ENCODE measurements at regions not wholly inside any gene's neighbourhood (a gene's known extent, or its start where the extent isn't known, plus 50 kb on each side); places are given as distances from the start of the nearest gene placed in this dataset.

DNA sequence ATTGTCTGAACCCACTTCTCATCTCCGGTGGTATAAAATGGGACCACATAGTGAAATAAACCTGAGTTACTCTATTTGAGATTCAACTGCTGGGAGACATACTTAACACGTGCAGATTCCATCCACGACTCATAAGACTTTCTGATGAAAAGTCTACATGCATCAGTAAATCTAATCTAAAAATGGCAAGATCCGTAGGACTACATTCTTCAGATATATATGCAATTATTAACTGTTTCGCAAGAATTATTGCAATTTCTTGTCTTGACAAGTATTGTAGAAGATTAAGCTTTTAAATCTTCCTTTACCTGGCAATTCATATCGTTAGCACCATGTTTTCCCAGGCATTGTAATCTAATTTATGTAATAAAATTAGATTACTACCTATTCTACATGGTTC lies 718.7 kb upstream of the CBLB start:
- H3K27me3 ChIP-seq (ENCODE audit: insufficient read depth, poor library complexity, severe bottlenecking): no peaks in the 10 kb centered on the region
- H3K4me3 ChIP-seq (replicated peaks; ENCODE audit: insufficient read depth, low read length): no peak overlapping the region
- DNase-seq (ENCODE audit: low read depth in 1 of 2, low spot score in 1 of 2): no peak
- TF ChIP-seq POLR2AphosphoS5 (IDR thresholded peaks at IDR 0.05; ENCODE audit: low read depth): no peak
- TF ChIP-seq, protein P1, sequence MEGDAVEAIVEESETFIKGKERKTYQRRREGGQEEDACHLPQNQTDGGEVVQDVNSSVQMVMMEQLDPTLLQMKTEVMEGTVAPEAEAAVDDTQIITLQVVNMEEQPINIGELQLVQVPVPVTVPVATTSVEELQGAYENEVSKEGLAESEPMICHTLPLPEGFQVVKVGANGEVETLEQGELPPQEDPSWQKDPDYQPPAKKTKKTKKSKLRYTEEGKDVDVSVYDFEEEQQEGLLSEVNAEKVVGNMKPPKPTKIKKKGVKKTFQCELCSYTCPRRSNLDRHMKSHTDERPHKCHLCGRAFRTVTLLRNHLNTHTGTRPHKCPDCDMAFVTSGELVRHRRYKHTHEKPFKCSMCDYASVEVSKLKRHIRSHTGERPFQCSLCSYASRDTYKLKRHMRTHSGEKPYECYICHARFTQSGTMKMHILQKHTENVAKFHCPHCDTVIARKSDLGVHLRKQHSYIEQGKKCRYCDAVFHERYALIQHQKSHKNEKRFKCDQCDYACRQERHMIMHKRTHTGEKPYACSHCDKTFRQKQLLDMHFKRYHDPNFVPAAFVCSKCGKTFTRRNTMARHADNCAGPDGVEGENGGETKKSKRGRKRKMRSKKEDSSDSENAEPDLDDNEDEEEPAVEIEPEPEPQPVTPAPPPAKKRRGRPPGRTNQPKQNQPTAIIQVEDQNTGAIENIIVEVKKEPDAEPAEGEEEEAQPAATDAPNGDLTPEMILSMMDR (IDR thresholded peaks at IDR 0.05; ENCODE audit: insufficient read depth, low read length): no peak
- no peak for TF ChIP-seq GABPA (IDR thresholded peaks at IDR 0.05; ENCODE audit: low read depth)
- no peak for TF ChIP-seq SPI1 (IDR thresholded peaks at IDR 0.05; ENCODE audit: borderline replicate concordance, low read depth)
- TF ChIP-seq REST (IDR thresholded peaks at IDR 0.05; ENCODE audit: insufficient replicate concordance, low read depth): no peak
- no peak overlapping the region for H3K27ac ChIP-seq (replicated peaks)

DNA sequence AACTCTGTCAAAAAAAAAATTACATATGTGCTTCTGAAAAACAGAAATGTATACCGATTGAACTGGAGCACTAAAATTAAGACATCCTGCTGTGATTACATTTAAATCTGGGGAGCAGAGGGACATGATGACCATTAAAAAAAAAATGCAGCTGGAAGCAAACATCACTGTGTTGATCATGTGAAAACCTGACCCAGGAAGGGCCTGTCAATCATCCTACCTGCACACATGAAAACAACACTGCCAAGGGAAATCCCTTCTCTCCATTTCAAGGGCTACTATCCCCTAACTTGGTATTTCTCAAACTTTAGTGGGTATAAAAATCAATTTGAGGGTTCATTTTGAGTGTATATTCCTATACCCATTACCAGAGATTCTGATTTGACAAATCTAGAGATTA lies 719.9 kb upstream of the CBLB start:
- Histone ChIP-seq H3K27me3 (ENCODE audit: insufficient read depth, poor library complexity, severe bottlenecking) (no peaks in the 10 kb centered on the region), H3K27ac (replicated peaks) (no peak overlapping the region), H3K4me3 (replicated peaks; ENCODE audit: insufficient read depth, low read length) (no peak overlapping the region)
- DNase-seq (ENCODE audit: low read depth in 1 of 2, low spot score in 1 of 2): no peak
- TF ChIP-seq REST (IDR thresholded peaks at IDR 0.05; ENCODE audit: insufficient replicate concordance, low read depth): no peak
- TF ChIP-seq, protein P1 (IDR thresholded peaks at IDR 0.05; ENCODE audit: insufficient read depth, low read length): no peak
- TF ChIP-seq POLR2AphosphoS5 (IDR thresholded peaks at IDR 0.05; ENCODE audit: low read depth): no peak
- no peak for TF ChIP-seq GABPA (IDR thresholded peaks at IDR 0.05; ENCODE audit: low read depth)
- TF ChIP-seq SPI1 (IDR thresholded peaks at IDR 0.05; ENCODE audit: borderline replicate concordance, low read depth): no peak

GRCh38 chr3:106589311-106589942 lies 720.6 kb upstream of the CBLB start:
- no peak for TF ChIP-seq GABPA (IDR thresholded peaks at IDR 0.05; ENCODE audit: low read depth)
- TF ChIP-seq POLR2AphosphoS5 (IDR thresholded peaks at IDR 0.05; ENCODE audit: low read depth): no peak
- TF ChIP-seq REST (IDR thresholded peaks at IDR 0.05; ENCODE audit: insufficient replicate concordance, low read depth): no peak
- TF ChIP-seq, protein P1 (IDR thresholded peaks at IDR 0.05; ENCODE audit: insufficient read depth, low read length): no peak
- no peak for TF ChIP-seq SPI1 (IDR thresholded peaks at IDR 0.05; ENCODE audit: borderline replicate concordance, low read depth)
- H3K27ac ChIP-seq (replicated peaks): no peak overlapping the region
- H3K27me3 ChIP-seq (ENCODE audit: insufficient read depth, poor library complexity, severe bottlenecking): no peaks in the 10 kb centered on the region
- no peak overlapping the region for H3K4me3 ChIP-seq (replicated peaks; ENCODE audit: insufficient read depth, low read length)
- no peak for DNase-seq (ENCODE audit: low read depth in 1 of 2, low spot score in 1 of 2)

All from HL-60 (cell line).